Cerebellar cortex (tissue), 1 donor: ENCODE measurements at regions not wholly inside any gene's neighbourhood (a gene's known extent, or its start where the extent isn't known, plus 50 kb on each side); places are given as distances from the start of the nearest gene placed in this dataset.

ENCODE experiments used
- DNase-seq: peaks from one replicate; pipeline ENCODE4 v3.0.0-alpha.2; 2015; ENCODE audit warnings: low spot score

DNA sequence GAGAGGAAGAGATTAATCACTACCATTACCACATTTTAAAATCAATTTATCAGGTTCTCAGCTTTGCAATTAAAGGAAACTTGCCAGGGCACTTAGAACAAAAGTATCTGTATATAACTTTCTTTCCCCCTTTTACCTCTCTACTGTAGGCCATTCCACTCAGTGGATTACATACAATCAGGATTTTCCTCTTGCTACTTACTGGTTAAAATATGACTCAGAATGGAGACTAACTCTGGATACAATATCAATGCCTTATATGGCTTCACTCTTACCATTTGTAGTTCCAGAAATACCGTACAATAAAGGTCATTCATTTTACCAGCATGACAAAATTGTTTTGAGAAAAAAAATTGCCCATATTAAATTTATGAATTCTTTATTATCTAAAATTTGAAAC is 706.8 kb downstream of the KCNA4 start:
- no peak for DNase-seq

DNA sequence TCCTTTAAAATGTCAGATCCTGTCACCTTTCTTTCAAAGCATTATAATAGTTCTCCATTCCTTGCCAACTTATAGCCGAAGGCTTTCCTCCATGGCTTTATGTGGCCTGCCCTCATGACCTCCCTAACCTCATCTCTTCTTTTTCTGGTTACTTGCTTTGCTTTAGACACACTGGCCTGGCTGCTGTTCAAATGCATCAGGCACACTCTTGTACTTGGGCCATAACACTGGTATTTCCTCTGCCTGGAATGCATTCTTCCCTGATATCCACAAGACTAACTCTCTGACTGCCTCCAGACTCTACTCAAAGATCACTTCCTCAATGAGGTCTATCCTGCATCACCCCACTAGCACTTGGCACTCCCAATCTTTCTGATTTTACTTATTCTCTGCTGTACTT is 710.3 kb downstream of the KCNA4 start:
- no peak for DNase-seq

DNA sequence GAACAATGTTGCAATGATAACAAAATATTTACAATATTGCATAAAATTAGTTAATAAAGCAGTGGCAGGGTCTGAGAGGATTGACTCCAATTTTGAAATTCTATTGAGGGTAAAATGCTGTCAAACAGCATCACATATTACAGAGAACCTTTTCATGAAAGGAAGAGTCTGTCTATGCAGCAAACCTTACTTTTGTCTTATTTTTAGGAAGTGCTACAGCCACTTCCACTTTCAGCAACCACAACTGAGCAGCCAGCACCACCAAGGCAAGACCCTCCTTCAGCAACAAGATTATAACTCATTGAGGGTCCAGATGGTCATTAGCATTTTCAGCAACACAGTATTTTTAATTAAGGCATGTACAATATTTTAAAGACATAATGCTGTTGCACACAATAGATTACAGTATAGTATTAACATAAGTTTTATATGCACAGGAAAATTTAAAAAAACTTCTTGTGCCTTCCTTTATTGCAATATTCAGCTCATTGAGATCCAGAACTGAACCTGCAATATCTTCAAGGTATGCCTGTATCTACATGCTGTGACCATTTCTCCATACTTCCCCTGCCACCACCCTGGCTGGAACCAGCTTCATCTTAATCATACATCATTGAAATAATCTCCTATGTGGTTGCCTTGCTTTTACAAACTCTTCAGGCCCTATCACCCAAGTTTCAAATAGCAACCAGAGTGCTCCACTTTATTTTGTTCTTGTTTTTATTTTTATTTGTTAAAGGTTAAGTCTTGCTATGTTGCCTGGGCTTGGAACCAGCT is 711.2 kb downstream of the KCNA4 start:
- DNase-seq: no peak

DNA sequence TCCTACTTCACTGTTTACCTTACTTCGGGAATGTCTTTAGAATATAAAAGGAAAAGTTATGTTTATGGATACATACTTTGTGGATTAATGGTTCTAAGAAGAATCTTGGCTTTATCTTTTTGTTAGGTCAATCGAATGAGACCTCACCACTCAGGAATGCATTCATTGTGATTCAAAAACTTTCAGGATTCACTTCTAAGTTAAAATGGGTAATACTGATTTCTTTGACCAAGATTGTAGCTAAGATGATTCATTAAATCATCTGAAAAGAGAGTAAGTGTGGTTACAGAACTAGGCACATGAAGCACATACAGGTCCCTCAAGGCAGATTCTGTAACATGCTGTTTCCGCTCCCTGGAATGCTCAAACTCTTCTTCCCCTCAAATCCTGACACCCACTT is 716.4 kb downstream of the KCNA4 start:
- DNase-seq: no peak

DNA sequence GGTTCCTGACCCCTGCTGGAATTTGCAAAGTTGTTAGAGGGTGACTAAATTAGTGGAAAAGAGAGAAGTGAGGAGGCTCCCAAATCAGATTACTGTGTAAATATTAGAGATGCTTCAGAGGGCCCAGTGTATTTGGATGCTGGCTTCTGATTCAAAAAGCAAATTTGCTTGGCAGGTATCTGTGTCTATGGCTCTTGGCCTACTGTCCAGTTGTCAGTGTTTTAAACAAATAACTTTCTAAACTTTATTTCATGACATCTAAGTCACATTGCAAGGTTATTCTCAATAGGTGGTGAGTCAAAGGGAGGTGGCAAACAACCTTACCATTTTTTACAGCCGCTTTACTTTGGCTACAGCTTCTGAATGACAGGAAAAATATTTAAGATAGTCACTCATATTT is 720.1 kb downstream of the KCNA4 start:
- no peak for DNase-seq

DNA sequence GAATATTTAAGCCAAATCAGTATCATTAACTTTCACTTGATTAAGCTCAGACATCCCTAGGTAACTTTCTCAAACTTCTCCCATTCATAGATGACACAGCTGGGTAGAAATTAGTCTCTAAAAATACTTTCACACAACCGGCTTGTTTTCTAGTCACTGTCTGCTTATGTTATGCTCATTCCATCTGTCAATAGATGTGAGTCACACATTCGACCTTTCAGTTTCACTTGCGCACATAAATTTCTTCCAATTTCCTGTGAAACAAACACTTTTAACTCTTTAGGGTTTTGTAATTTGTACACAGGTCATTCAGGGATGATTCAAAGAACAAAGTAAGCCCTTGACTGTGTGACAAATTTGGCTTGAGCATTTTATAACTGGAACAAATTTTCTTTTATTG is 723.0 kb downstream of the KCNA4 start:
- no peak for DNase-seq

DNA sequence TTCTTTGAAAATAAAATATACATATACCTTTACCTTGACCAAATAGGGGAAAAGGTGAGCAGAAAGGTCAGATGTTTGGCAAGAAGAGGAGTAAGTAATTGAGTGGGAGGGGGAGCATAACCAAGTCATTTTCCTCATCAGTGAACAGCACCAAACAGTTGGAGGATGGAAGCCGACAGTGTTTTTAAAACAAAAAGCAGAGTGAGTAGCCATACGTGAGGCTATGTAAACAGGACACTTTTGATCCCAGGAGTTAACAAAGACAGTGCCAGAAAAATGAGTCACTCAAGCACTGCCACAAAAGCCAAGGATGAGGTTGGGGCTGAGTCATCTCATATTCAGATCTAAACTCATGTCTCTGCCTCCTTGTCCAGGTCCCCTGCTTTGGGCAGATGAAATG is 734.7 kb downstream of the KCNA4 start:
- DNase-seq: no peak

DNA sequence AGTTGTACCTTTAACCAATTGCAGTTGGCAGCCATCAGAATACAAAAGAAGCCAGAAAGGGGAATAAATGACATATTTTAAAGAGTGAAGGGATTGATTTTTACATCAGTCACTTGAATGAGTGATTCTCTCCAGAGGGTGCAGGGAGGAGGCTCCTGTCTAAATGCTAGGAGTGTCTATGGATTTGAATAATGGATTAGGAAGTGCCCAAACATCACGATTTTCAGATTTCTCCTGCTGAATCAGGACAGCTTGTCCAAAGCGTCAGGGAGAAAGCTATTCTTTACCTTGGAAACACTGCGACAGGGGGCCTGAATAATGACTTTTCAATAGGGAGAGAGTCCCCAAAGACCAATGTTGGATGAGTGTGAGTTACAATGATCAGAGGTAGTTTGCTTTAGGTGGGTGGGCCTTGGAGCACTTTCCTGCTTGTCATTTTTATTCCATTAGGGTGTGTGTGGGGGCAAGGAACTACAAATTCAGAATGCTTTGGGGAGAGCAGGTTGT is 735.5 kb downstream of the KCNA4 start:
- no peak for DNase-seq

DNA sequence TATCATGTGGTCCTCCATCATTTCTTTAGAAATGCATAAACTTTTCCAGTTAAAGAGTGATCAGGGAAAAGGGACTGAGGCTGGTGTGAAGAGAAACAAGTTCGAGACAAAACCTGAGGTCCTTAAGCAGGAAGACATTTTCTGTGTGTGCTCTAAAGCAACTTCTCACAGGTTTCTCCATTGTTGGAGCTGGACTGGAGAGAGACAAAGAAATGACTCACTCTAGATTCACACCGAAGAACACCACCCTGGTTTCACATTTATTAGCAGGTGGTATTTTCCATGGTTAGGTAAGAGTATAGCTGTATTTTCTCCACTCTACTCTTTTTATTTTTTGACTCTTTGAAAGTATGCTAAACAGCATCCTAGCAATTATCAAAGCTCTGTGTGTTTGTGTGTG is 736.4 kb downstream of the KCNA4 start:
- DNase-seq: no peak

DNA sequence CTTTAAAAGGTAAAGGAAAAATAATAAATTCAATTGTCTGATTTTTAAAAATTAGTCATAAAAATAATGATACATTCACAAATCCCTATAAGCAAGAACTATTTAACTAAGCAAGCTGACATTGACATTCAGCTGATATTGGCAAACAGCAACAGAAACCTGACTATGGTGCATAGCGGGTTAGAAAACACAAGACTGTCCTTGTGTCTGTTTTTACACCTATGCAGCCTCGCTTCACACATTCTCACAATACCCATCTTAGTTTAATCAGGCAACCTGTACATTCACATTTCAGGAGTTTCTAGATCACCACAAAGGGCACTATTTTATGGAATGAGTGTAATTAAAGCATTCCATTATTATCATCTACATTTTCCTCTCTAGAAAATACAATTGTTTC is 737.1 kb downstream of the KCNA4 start:
- DNase-seq: no peak

DNA sequence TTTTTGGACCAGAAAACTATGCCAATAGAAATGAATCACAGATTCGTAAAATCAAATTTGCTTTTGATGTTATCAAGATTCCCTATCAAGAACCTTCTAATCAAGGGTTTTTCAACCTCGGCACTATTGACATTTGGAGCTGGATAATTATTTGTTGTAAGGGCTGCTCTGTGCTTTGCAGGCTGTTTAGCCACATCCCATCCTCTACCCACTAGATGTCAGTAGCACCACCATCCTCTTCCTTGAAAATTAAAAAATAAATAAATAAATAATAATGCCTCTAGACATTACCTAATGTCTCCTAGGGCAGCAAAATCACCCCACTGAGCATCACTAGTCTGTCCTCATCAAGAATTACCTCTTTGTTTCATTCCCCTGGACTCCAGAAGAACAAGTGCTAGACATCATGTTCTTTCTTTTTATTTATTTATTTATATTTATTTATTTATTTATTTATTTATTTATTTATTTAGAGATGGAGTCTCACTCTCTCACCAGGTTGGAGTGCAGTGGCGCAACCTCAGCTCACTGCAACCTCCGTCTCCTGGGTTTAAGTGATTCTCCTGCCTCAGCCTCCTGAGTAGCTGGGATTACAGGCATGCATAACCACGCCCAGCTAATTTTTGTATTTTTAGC is 744.7 kb downstream of the KCNA4 start:
- no peak for DNase-seq

DNA sequence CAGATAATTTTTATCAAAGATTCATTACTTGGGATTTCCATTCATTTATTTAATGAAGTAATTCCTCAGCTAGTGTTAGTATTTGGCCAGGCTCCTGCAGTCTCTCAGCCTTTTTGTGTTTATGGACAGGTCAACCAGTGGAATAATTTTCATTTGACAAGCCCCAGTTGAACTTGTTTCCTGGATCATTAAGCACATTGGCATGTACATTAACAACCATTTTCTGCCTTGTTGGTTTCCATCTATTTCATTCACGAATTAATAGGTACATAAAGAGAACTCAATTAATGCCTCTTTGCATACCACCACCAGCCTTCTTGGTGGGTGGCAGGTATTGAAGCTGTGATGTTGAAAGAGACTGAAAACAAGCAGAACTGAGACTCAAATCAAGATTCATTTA is 745.2 kb downstream of the KCNA4 start:
- DNase-seq: no peak

DNA sequence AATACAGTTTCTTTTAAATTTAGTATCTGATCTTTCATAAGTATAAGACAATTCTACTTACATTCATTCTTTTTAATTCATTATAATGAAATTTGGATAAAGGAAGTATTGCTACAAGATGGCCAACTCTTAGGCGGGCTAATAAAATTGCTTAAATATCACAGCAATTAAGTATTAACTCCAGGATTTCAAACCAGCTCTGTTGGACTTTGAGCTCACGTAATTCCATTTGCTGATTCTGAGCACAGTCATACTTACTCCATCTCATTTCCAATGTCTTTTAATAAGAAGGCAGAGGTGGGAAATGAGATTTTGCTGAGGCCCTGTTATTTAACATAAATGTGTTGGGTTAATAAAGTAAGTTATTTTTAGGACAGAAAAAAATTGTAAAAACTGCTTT is 748.1 kb downstream of the KCNA4 start:
- DNase-seq: no peak

DNA sequence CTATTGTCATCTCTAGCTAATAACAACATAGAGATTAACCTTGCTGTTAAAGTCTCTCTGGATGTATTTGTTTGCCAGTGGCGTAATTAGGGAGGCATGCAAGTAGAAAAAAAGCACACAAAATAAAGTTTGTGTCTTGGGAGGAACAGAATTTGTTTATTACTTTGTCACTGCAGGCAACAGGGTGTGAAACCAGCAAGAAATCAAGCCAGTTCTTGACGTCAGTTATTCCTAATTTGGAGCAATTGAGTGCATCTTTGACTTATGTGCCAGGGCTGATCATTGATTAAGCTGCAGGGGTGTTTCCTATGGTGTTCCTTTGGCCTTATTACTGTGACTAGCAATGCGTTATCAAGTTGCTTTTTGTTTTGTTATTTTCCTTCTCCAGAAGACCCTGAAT is 751.0 kb downstream of the KCNA4 start:
- DNase-seq: no peak

DNA sequence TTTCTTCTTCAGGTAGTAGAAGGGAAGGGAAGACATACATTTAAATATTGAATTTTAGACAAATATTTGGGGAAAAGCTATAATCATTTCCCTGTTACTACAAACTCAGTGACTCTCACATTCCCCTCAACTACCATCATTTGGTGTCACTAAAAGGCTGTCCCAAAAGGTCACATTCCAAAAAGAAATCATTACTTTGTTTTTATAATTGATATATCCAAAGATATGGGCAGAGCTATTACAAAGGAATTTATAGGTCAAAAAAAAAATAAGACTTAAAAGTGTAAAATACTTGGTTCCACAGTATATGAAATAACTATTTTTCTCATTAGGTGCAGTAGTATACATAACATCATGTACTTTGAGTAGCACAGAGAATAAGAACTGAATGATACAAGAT is 751.4 kb downstream of the KCNA4 start:
- DNase-seq: no peak

DNA sequence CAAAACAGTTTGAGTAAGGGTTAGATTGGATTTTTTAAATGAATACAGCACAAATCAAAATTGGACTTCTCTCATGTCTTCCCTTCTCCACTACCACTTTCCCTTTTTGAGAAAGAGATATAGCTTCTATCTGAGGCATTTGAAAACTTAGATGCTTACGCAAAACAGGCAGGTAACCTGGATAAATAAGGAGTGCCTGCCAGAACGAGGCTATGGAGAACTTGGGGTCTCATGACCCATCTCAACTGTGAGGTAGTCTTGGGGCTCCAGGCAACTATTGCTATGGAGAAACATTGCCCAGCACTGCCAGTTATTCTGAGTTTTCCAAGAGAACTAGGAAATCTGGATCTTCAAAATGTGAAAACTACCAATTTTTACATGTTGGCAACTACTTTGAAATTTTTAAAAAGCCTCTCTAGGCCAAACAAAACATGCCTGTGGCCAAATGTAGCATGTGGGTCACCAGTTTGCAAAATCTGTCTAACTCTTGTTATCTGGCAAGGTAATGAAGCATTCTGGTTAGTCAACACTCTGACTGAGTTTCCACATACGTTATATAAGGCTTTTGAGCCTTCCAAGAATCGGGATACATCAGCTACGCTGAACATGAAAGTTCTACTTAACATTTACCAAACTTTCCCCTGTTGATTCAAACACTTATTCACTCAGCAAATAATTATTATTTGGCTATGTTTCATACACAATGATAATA is 752.7 kb downstream of the KCNA4 start:
- no peak for DNase-seq

DNA sequence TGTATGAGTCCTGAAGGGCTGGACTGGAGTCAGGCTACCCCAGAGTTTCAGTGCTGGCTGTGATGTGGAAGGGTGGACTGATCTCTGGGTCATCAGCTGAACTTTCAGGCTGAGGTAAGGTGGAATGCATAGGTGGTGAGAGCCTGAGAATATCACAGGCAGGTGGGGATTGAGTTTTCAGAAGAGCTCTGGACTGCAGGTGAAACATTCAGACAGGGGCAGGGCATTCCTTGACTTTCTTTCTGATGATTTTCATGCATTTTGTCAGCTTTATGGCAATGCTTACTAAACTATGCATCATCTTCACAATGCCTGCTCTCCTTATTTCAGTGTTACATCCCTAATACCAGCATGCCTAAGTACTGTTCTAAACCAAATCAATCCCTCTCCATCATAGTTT is 755.0 kb downstream of the KCNA4 start:
- no peak for DNase-seq

DNA sequence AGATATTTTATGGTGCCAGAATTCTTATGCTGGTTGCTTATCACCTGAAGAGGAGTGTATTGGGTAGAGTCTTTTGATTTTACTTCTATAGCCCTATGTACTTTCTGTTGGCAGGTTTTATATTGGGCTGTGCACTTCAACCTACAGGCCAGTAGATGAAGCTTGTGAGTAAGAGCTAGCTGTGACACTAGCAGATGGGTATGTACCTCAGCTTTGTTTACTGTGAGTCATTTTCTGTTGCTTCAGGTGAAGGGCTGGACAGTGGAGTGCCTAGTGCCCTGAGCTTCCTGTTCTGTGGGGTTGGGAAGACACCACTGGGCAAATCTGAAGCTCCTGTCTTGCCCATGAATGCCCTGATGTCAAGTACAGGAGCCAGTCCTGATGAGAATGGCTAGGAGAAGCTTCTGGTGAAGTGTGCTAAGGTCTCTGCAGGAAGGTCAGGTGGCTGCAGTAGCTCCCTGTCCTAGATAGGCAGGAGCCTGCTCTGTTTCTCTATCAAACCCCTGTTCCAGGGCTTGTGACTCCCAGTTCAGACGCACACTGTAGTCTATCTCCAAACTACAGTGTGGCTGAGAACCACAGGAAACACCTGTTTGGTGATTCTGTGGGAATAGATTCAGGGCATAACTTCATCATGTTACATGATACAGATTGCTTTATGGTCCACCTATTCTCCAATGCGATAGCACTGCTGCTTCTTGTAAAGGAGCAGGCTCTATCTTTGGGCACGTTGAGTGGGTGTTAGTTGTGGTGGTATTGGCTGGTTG is 755.7 kb downstream of the KCNA4 start:
- no peak for DNase-seq

DNA sequence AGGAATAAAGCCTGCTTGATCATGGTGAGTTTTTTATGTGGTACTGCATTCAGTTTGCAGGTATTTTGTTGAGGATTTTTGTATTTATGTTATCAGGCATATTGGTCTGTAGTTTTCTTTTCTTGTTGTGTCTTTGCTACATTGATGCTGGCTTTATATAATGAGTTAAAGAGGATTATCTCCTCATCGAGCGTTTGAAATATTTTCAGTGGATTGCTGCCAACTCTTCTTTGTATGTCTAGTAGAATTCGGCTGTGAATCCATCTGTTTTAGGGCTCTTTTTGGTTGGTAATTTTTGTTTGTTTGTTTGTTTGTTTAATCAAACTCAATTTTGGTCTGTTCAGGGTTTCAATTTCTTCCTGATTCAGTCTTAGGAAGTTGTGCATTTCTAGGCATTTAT is 758.4 kb downstream of the KCNA4 start:
- DNase-seq: no peak

DNA sequence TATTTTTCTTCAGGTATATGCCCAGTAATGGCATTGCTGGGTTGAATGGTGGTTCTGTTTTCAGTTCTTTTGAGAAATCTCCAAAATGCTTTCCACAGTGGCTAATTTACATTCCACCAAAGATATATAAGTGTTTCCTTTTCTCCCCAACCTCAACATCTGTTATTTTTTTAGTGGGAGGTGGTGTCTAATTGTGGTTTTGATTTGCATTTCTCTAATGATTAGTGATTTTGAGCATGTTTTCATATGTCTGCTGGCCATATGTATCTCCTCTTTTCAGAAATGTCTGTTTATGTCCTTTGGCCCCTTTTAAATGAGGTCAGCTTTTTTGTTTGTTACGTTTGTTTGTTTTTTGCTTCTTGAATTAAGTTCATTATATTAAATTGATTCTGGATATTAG is 760.2 kb downstream of the KCNA4 start:
- no peak for DNase-seq

DNA sequence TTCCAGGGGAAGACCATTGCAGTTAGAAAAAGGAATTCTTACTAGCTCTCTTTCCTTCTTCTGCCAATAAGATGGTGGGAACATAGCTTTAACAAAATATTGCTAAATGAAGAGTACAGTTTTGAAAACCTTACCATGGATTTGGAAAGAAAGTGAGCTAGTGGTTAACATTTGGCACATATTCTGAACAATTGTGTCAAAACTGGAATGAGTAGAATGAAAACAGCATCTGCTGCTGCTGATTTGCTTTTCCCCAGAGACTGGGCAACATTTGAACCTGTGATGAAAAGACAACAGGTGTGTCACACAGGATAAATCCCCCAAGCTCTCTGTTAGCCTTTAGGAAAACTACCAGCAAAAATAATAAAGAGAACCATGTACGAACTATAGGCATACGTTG is 761.4 kb downstream of the KCNA4 start:
- no peak for DNase-seq

DNA sequence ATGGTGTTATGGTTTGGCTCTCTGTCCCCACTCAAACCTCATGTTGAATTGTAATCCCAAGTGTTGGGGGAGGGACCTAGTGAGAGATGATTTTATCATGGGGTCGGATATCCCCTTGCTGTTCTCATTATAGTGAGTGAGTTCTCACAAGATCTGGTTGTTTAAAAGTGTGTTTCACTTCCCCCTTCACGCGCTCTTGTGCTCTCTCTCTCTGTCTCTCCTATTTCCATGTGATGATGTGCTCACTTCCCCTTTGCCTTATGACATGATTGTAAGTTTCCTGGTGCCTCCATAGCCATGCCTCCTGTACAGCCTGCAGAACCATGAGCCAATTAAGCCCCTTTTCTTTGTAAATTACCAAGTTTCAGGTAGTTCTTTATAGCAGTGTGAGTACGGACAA is 765.1 kb downstream of the KCNA4 start:
- no peak for DNase-seq
